ENCODE measurements at regions not wholly inside any gene's neighbourhood (a gene's known extent, or its start where the extent isn't known, plus 50 kb on each side); places are given as distances from the start of the nearest gene placed in this dataset.

DNA sequence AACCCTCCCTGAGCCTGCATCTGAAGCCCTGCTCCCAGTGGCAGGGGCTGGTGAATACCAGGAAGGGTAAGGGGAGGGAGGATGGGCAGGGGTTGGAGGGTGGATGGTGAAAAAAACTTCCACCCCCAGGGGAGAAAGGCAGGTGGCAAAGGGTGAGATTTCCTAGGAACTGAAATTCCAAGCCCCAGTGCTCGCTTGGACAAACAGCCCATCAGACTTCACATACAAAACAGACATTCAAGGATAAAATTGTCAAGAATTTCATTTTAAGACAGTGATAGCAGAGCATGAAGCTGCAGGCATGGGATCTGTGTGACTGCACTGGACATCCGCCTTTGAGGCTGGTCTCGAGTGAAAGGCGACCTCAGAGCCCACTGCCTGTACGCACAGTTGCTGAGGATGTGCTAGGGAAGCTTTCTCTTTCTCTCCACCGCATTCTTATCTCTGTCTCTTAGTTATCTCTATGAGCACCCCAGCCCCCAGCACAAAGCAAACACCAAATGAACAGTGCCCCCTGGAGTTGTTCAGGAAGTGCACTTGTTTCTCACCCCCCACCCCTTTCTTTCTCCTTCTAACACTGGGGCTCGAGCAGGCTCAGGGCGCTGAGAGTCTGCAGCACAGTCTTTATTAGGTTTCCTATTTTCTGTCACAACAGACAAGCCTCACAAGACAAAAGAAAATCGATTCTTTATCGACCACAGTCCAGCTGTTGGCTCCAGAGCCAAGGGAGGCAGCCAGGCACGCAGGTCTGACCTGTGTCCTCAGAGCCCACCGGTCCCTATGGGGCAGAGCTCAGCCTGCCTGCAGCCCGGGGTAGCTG is 237.3 kb upstream of the NCAM1 start:
- no peak for DNase-seq

DNA sequence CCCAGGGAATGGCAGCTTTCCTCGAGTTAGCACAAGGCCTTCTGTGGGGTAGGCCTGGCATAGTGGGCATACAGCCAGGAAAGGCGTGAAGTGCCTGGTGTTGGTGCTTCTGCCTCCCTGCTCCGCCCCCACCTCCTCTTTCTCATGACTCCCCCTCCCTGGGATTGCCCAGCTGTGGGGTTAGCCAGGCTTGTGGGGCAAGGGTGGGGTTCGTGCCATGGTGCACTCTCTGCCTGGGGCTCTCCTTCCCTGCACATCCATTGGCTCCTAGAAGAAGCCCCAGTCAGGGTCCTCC is 236.8 kb upstream of the NCAM1 start:
- DNase-seq, result no peak

DNA sequence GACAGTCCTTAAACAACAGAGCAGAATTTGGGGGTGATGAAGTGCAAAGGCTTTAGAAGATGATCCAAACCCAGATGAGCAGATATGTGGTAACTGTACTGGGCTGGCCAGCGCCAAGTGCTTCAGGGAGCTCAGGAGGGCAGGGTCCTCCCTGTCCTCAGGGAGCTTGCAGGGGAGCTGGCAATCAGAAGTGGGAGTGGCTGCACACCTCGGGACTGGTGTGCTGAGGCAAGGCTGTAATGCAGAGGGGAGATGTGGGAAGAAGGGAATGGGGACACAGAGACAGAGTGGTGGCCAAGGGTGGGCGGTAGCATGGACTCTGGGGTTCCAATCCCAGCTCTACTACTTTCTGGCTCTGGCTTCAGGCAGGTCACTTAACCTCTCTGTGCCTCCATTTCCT is 235.6 kb upstream of the NCAM1 start:
- no peak for DNase-seq

DNA sequence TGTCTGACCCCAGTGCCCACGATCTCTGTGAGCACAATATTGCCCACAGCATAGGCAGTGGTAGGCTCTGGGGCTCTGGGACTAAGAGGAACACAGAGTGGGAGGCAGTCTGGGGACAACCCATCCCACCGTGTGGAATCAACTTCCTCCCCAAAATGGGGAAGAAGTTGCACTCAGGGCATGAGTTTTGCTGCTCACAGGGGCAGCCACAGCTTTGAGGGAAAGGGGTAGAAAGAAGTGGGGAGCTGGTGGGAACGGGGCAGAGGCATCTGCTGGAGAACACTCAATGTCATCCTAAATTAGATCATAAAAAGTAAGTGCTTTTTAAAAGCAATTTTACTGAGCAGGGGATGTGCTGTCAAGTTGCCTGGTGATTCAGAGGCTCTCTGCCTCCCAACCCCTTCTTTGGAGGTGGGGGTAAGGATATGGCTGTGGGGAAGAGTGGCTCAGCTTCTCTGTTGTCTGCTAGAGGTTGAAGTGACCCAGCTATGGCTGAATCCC is 233.8 kb upstream of the NCAM1 start:
- DNase-seq, result no peak

DNA sequence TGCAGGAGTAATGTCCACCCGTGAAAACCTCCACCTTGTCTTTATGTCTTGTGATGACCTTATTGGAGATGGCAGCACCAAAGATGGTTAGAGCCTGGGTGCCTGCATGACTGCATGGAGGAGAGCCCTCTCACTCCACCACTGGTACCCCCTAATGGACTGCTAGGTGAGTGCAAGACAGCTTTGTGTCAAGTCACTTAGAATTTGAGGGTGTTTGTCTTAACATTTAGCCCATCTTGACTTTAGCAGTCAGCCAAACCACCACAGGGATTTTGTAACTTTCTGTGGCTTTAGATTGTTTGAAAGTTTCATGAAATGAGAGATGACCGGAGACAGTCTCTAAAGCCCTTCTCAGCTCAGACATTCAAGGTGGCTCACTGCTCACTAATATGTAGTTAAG is 232.9 kb upstream of the NCAM1 start:
- DNase-seq, result no peak

DNA sequence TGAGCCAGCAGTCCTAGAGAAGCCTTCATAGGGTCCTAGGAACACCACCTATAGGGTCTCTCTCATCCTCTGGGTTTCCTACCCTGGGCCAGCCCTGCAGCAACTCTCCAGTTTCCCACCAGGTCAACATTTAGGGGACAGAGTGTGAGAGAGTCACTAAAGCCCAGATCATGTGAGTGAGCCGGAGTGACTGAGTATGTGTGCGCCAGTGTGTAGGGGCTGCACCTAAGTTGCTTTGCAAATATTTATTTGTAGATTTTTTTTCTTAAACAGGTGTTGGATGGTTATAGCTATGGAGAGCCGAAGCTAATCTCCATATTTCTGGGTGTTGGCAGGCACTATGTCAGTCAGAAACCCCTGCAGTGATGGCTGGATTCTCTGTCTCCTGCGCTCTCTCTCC is 232.5 kb upstream of the NCAM1 start:
- no peak for DNase-seq

DNA sequence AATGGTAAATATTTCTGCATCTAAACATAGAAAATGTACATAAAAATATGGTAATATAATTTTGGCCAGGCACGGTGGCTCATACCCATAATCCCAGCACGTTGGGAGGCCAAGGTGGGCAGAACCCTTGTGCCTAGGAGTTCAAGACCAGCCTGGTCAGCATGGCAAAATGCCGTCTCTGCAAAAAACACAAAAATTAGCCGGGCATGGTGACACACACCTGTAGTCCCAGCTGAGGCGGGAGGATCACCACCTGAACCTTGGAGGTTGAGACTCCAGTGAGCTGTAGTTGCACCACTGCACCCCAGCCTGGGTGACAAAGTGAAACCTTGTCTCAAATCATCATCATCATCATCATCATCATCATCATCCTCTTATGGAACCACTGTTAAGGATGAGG is 230.6 kb upstream of the NCAM1 start:
- DNase-seq, result no peak

DNA sequence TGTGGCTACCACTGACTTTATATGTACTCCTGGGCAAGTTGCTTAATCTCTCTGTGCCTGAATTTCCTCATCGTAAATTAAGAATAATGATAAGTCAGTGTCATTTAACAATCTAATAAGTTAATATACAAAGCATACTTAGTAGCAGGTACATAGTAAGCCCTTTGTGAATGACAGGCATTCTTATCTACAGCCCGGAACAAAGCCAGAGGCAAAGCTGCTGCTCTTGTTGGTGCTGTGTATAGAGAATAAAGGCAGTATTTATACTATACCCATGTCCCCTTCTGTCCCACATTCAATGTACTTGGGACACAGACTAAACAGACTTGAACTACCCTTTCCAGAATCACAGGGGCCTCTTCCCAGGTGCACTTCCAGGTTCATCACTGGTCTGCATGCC is 229.7 kb upstream of the NCAM1 start:
- DNase-seq, result no peak

DNA sequence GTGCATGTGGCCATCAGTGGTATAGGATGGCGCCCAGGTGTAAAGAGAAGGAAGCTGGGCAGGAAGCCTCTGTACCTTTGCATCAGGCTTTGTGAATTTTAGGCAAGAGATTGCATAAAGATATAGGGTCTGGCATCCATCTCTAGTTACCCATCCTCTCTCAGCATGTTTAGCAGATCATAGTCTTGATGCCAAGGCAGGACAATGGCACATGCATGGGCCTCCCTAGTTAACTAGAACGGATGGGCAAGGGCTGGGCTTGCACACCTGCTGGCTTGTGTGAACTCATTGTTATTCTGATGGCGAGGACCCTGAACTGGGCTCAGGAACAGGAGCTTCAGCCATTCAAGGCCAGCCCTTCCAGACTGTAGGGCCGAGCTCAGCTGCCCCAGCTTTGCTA is 229.2 kb upstream of the NCAM1 start:
- DNase-seq, result no peak

DNA sequence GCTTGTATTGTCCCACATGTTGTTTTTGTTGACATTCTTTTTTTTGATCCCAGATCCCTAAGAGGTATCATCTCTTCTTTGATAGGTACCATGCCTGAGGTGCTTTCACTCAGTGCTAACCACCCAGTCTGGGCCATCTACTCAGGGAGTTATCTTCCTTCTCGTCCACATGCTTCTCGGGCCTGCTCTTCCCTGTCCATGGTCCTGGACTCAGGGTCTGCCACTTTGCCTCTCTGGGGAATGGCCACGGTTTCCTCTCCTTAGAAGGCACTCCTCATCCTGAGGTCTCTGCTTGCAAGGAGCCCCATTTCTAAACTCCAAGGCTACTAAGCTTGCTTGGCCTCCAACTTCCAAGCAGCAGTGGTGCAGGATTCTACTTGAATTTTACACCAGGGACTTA is 227.0 kb upstream of the NCAM1 start:
- DNase-seq, result no peak

DNA sequence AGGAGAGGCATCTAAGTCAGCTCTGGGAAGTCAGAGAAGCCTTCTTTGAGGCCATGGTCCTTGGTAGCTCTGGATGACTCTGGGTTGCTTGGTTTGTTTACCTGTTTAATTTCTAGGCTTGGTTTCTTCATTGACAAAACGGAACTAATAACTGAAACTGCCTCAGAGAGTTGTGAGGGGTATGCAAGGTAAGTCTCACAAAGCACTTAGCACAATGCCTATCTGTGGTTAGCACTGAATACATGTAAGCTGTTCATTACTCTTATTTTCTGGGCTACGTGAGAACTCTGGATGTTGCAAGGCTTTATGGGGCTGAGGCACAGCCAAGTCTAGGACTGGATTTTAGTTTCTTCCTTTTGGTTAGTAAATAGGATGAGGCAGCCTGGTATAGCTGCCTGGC is 225.8 kb upstream of the NCAM1 start:
- no peak for DNase-seq

DNA sequence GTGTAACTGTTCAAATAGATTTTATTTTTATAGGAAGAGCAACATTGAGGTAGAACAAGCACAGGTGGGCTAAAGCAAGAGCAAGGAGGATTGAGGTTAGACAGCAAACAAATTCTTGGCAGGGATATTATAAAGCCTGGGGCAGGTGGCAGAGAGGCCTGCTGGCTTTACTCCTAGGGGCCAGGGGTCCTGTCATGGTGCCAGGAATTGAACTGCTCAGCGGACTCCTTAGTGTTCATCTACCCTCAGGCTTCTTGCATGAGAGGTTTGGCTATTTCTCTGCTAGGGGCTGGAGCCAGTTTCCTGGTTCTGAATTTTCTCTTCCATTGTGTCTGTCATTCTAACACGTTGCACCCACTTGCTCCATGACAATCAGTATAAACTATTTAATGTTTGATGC is 217.2 kb upstream of the NCAM1 start:
- DNase-seq, result peak; percentile 77

DNA sequence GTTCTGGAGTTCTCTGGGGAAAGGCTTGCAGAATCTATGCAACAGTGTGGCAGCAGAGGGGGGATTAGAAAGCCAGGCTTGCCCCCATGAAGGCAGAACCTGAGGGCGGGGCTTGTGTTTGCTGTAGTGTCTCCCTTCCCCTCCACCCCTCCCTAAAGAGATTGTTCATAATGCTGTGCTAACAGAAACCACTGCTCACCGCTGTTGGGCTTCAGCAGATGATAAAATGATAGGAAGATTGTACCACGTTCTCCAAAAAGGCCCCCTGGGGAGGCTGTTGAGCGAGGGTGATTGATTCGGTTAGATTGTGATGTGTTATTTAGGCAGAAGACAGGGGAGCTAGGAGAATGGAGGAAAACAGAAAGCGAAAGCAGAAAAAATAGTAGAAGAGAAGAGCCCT is 215.2 kb upstream of the NCAM1 start:
- no peak for DNase-seq

DNA sequence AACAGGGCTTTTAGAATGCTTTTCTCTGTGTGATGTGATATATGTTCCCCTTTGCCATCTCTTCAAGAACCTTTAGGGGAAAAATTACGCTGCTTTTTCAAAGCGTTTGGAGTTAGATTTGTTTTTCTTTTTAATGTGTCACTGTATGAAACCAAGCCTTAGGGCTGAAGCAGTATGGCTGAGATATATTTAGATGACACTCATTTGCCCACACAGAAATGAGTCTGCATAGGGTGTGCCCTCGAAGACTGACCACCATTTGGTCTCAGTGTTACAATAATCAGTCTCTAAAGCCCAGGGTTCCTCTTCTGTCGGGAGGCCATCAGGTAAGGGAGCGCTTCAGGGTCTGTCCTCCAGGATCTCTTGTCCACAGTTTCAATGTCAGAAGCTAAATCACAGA is 213.0 kb upstream of the NCAM1 start:
- DNase-seq, result no peak

DNA sequence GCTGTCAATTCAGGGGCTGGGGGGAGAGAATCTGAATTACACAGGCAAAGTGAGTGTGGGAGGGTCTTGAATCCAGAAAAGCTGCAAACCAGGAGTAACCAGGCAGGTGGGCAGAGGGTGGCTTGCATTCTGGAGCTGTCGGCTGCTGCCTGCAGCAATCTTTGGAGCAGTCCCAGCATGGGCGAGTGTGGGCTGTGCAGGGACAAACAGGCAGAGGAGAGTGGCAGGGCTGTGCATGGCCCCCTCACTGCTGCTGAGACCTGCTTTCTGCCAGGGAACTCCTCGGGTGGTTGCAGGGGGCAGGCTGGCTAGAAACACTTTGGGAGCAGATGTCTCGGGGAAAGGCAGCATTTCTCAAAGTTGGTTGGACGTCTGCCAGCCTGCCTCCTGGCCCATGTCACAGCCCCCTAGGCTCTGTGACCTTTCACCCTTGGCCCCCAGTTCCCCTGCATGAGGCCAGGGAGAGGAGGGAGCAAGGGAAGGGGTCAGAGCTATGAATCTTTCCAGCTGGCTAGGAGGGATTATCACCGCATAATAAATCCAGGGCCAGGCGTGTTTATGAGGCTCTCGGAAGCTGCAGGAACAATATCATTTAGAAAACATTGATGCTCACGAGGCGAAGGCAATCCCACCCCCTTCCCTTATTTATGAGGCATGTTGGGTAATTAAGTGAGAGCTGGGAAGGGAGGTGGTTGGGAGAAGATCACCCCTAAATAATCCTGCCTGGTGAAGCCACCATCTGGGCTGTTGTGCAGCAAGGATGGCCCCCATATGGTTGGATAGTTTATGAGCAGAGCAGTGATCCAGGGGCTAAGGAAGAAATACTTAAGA is 212.3 kb upstream of the NCAM1 start:
- DNase-seq, result peak; percentile 89

DNA sequence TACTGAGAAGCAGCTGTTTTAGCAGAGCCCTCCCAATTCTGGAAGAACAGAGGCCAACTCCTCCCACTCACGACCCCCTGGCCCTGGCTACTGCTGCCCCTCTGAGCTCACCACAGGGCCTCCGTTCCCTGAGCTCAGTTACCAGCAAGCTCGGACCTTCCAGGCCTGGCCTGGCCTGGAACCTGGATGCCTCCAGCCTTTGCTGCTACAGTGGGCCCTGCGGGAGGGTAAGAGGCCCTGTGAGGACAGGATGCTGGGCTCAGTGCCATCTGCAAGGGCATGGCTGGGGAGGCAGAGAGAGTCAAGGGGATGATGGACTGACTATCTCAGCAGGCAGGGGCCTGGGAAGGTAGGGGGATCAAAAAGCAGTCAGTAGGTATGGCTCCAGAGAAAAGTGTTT is 209.9 kb upstream of the NCAM1 start:
- DNase-seq, result peak; percentile 4

DNA sequence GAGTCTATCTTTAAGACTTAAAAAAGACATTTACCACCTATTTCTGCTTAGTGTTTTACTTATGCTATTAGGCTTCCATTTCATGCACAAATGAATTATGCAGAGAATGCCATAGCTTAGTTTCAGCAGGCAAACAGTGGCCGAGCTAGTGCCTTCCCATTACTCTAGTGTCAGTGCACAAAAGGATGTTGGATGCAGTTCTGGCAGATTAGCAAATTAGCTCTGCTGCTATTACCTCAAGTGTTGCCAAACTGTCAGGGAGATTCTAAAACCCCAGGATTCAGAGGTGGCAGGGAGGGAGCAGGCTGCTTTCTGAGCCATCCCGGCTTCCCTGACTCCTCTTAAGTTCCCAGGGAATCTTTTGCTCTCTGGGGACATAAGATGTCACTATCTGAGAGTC is 209.4 kb upstream of the NCAM1 start:
- DNase-seq, result peak; percentile 69

DNA sequence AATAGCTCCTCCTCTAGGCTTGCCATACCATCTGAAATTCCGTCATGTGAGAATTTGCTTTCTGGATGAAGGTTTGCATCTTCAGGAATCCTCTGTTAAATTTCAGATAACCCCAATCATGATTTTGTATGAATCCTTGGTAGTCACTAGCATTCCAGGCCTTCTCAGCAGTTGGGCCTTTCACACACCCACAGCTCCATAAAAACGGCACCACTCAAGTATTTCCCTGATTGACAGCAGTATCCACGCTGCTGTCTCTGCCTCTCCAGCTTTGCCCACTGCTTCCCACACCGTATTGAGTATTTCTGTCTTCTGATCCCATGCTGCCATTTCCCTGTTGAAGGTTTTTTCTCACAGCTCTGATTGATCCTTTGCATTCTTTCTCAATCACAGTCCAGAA is 208.7 kb upstream of the NCAM1 start:
- DNase-seq, result no peak

DNA sequence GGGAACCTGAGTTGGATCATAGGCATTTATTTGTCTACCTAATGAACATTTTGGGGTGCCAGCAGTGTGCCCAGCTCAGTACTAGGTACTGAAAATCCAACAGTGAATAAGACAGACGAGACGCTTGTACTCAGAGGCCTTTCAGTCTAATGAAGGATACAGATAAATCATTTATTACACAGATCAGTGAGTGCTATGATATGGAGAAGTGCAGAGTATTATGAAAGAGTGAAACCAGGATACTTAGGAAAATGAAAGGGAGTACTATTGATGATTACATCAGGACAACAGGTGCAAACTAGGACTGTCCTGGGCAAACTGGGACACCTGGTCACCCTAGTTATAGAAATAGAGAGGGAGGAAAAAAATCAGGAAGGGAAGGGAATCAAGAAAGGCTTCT is 207.5 kb upstream of the NCAM1 start:
- DNase-seq, result no peak

DNA sequence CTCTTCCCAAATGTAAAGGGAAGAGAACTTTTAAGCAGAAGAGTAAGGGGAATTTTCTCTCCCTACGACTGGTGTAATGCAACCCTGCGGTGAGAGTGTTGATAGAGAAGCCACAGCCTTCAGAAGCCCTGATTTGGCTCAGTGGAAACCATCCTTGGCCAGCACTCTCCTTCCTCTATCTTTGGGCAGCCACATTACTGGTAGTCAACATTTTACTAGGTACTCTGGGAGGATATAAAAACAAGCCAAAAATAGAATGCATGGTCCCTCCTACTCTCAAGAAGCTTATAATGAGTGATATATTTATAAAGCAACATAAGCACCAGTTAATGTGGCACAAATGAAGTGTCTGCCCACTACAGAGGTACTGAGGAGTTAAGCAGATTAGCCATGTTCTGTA is 201.8 kb upstream of the NCAM1 start:
- DNase-seq, result no peak

DNA sequence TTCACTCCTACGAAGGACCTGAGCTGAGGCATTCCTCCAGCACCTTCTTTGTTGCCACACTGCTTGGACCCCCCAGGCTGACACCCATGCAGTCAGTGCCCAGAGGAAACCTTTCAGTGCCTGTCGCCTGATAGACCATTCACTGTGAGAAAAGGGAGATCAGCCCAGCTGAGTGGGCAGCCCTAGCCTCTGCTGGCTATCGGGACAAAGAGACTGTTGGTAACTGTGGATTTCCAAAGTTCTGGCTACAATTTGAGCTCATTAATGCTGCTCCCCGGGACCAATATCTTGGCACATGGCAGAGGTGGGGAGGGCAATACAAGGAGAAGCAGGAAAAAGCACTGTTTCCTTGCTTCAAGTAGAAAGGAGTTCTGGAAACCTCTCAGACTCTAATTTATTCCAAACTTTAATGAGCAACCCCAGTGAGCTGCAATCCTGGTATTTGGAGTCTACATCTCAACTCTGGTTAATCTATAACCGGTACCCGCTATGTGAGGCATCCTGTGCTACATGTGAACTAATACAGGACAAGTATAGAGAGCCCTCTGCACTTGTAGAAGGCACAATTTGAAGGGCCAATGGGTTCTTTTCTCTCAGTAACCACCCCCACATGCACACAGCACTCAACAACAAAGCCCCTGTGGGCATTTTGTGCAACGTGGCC is 200.7 kb upstream of the NCAM1 start:
- DNase-seq, result no peak

DNA sequence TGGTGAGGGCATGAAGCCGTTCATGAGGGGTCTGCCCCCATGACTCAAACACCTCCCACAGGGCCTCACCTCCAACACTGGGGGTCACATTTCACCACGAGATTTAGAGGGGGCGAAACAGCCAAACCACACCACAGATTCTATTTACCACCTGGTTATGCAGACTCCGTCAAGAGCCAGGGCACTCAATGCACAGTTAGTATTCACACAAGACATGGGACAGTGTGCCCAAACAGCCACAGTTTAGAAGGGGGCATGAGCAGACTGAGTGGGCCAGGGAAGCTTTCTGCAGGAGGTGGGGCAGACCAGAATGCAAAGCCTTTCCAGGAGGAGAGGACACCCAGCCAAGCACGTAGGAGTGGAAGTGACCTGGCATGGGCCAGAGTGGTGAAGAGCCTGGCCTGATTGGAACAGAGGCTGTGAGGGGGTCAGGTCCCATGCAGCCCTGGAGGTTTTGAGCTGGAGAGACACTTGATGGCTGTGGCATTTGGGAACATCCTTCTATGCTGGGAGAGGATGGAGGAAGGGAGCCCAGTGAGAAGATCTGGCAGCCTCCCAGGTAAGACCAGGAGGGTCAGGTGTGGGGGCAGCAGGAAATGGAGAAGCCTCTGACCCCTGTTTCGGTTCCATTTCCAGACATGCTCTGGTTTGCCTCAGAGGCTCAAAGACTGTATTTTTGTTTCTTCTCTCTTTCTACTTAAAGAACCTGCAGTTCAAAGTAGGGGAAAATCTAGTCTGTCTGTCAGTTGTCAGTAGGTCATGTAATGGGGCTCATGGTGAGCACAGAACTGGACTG is 199.1 kb upstream of the NCAM1 start:
- no peak for DNase-seq

DNA sequence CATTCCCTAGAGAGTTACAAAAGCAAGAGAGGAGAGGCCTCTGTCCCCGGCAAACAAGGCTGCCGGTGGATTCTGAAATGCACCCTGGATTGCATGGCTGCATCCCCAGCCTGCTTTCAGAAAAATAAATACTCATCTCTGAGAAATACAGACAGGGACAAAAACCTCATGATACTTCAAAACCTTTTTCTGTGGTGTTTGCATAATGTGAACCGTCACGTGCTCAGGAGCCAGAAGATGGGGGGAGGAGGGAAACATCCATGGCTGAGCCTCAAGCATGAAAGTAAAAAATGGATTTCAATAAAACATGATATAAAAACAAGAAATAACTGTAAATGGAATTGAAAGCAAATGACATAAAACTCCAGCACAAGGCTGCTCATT is 198.5 kb upstream of the NCAM1 start:
- DNase-seq, result no peak
